K562 (cell line): ENCODE measurements at regions not wholly inside any gene's neighbourhood (a gene's known extent, or its start where the extent isn't known, plus 50 kb on each side); places are given as distances from the start of the nearest gene placed in this dataset.

ENCODE experiments used
- CC2D1A ChIP-seq: fragments of 450-650 bp; IDR thresholded peaks from 2 replicates; pipeline ENCODE4 v1.6.1; 2017; ENCODE audit warnings: mild to moderate bottlenecking
- CCAR2 ChIP-seq: fragments of 200-400 bp; formaldehyde crosslinking; IDR thresholded peaks from 2 replicates; pipeline ENCODE4 v1.6.1; 2017; ENCODE audit warnings: mild to moderate bottlenecking, low read depth, low read length
- FIP1L1 ChIP-seq: fragments of 200-400 bp; formaldehyde crosslinking; IDR thresholded peaks from 2 replicates; pipeline ENCODE4 v1.6.1; 2018; ENCODE audit warnings: mild to moderate bottlenecking, low read depth, low read length; ENCODE audit not compliant: poor library complexity, severe bottlenecking
- NELFE ChIP-seq: IDR thresholded peaks from 2 replicates; pipeline ENCODE4 v1.6.1; 2011; ENCODE audit warnings: mild to moderate bottlenecking; ENCODE audit not compliant: insufficient read depth, insufficient read length
- PPARD ChIP-seq: fragments of 250-450 bp; sonication (Bioruptor Pico); IDR thresholded peaks from 2 replicates; pipeline ENCODE4 v1.8.0; 2022; ENCODE audit warnings: inconsistent platforms, mild to moderate bottlenecking, moderate library complexity
- SMARCA4 ChIP-seq: fragments of 450-650 bp; IDR thresholded peaks from 2 replicates; pipeline ENCODE4 v1.6.1; 2016
- SOX6 ChIP-seq: fragments of 450-650 bp; IDR thresholded peaks from 2 replicates; pipeline ENCODE4 v1.6.1; 2014; ENCODE audit warnings: mild to moderate bottlenecking
- TBP ChIP-seq: optimal IDR thresholded peaks from 2 replicates; pipeline ENCODE3; 2011; ENCODE audit warnings: low read depth, low read length, improper control_type of control experiment
- TRIM25 ChIP-seq: fragments of 450-650 bp; IDR thresholded peaks from 2 replicates; pipeline ENCODE4 v1.7.0; 2016; ENCODE audit warnings: borderline replicate concordance
- USF1 ChIP-seq: sonication (generic); formaldehyde crosslinking; IDR thresholded peaks from 2 replicates; pipeline ENCODE4 v1.9.0; 2022; ENCODE audit warnings: mild to moderate bottlenecking, missing genetic modification reagents
- ZBTB33 ChIP-seq: sonication (generic); formaldehyde crosslinking; IDR thresholded peaks from 2 replicates; pipeline ENCODE4 v1.8.1; 2023; ENCODE audit warnings: mild to moderate bottlenecking, missing genetic modification reagents
- ZNF184 ChIP-seq: sonication (generic); formaldehyde crosslinking; IDR thresholded peaks from 2 replicates; pipeline ENCODE4 v1.5.0; 2020; ENCODE audit warnings: missing genetic modification reagents
- ZNF407 ChIP-seq: fragments of 450-650 bp; IDR thresholded peaks from 2 replicates; pipeline ENCODE4 v1.6.1; 2016; ENCODE audit warnings: low read depth
- ZNF644 ChIP-seq: fragments of 200-800 bp; sonication (Bioruptor generic); IDR thresholded peaks from 2 replicates; pipeline ENCODE4 v1.6.1; 2016; ENCODE audit warnings: low read depth, missing genetic modification characterization, missing compliant biosample characterization

GRCh38 chr1:20430355-20431175 lies 55.4 kb downstream of the CAMK2N1 start (continued):
- TF ChIP-seq ZNF407: no peak
- TF ChIP-seq ZNF184 (CRISPR knock-in tag): no peak
- TF ChIP-seq CC2D1A: peak; percentile 75
- TF ChIP-seq NELFE: no peak
- TF ChIP-seq CCAR2: no peak
- 0 out of 2 replicates have a peak, but pooled peaks have one; percentile 26 for TF ChIP-seq ZBTB33 (CRISPR knock-in tag)
- no peak for TF ChIP-seq USF1
- TF ChIP-seq ZNF644: no peak
- TF ChIP-seq PPARD (CRISPR knock-in tag): no peak
- TF ChIP-seq SOX6: no peak
- no peak for TF ChIP-seq TBP
- no peak for TF ChIP-seq SMARCA4
- TF ChIP-seq FIP1L1: no peak
- TF ChIP-seq TRIM25: no peak
